HCT116 (cell line): ENCODE measurements at regions not wholly inside any gene's neighbourhood (a gene's known extent, or its start where the extent isn't known, plus 50 kb on each side); places are given as distances from the start of the nearest gene placed in this dataset.

Experiments used
- ATAC-seq: fragments of 200-7000 bp; cut with Tn5 transposase; 2 replicates; pipeline ENCODE4 v1.9.1; 2020; ENCODE audit warnings: mild to moderate bottlenecking, moderate library complexity
- BruUV-seq: library from RNA; stranded (reverse); fragments of 400-500 nt; replicated peaks from 2 replicates; lab custom pipeline; 2021; lab: Mats Ljungman, UMichigan
- CTCF ChIA-PET: fragments of 300-600 bp; sonication (Branson Sonifier 250); formaldehyde crosslinking; loops from one replicate; lab custom pipeline; 2021; ENCODE audit warnings: antibody characterized with exemption; lab: Charles Lee
- POLR2A ChIA-PET: fragments of 300-600, 350-600 bp; sonication (Branson Sonifier 250); formaldehyde crosslinking; loops from one replicate; lab custom pipeline; 2021; ENCODE audit warnings: antibody characterized with exemption; lab: Charles Lee
- RAD21 ChIA-PET, 2 experiments: fragments of 300-600 bp; sonication (Branson Sonifier 250); formaldehyde crosslinking; loops; one replicate each; lab custom pipeline; 2023; ENCODE audit warnings: low total read pairs in 2 of 2; ENCODE audit not compliant: uncharacterized antibody in 2 of 2, unreplicated experiment in 2 of 2, low non-redundant PET in 1 of 2; lab: Charles Lee
- DNase-seq: peaks from one replicate; pipeline ENCODE4 v3.0.0-alpha.2; 2010; ENCODE audit warnings: low read depth, low spot score
- H2AFZ ChIP-seq: fragments of 200-600 bp; shearing (Covaris generic), sonication (generic); 2 replicates; pipeline ENCODE4 v1.6.1; 2017; ENCODE audit warnings: low read depth, mixed run types, mixed read lengths, antibody characterized with exemption, low read length; ENCODE audit not compliant: poor library complexity, severe bottlenecking
- H3K27ac ChIP-seq: 2 replicates; pipeline ENCODE4 v1.5.1; 2012; ENCODE audit warnings: low read depth, low read length
- H3K27me3 ChIP-seq: fragments of 200-600 bp; sonication (generic); 2 replicates; pipeline ENCODE4 v1.6.1; 2016; ENCODE audit warnings: mixed run types, low read length, mixed read lengths; ENCODE audit not compliant: insufficient read depth
- H3K36me3 ChIP-seq, 2 experiments: fragments of 200-500 bp in 1 of 2; fragments of 200-600 bp in 1 of 2; sonication (Bioruptor generic) in 1 of 2; sonication (generic) in 1 of 2; 2 replicates each; pipeline versions ENCODE4 v1.5.1 to v1.6.1; 2014 to 2016; ENCODE audit warnings: low read length in 2 of 2, inconsistent platforms in 1 of 2, mixed read lengths in 1 of 2, mixed run types in 1 of 2; ENCODE audit not compliant: insufficient read depth in 2 of 2, control insufficient read depth in 1 of 2
- H3K4me1 ChIP-seq, 2 experiments: fragments of 200-600 bp in 1 of 2; sonication (generic) in 1 of 2; 2 replicates each; pipeline versions ENCODE4 v1.5.1 to v1.6.1; 2012 to 2017; ENCODE audit warnings: low read length in 2 of 2, inconsistent platforms in 1 of 2, mild to moderate bottlenecking in 1 of 2, mixed read lengths in 1 of 2, mixed run types in 1 of 2, moderate library complexity in 1 of 2; ENCODE audit not compliant: insufficient read depth in 2 of 2, control insufficient read depth in 1 of 2
- H3K4me2 ChIP-seq: fragments of 200-600 bp; sonication (generic); 2 replicates; pipeline ENCODE4 v1.6.1; 2017; ENCODE audit warnings: mixed run types, low read length, mixed read lengths
- H3K4me3 ChIP-seq, 2 experiments: fragments of 200-600 bp in 1 of 2; sonication (generic) in 1 of 2; replicated peaks in 1 of 2; 2 replicates each; pipeline ENCODE4 v1.5.1; 2011 to 2016; ENCODE audit warnings: low read length in 2 of 2, control low read depth in 1 of 2, low read depth in 1 of 2, mild to moderate bottlenecking in 1 of 2, mixed read lengths in 1 of 2, mixed run types in 1 of 2
- H3K79me2 ChIP-seq: fragments of 200-600 bp; sonication (generic); 2 replicates; pipeline ENCODE4 v1.6.1; 2017; ENCODE audit warnings: mild to moderate bottlenecking, mixed run types, low read length, moderate library complexity, mixed read lengths; ENCODE audit not compliant: insufficient read depth
- H3K9ac ChIP-seq: fragments of 200-600 bp; sonication (generic); 2 replicates; pipeline ENCODE4 v1.6.1; 2016; ENCODE audit warnings: low read length, mixed read lengths
- H3K9me2 ChIP-seq: fragments of 200-600 bp; sonication (generic), shearing (Covaris generic); 2 replicates; pipeline ENCODE4 v1.6.1; 2017; ENCODE audit warnings: mixed run types, mild to moderate bottlenecking, moderate library complexity; ENCODE audit not compliant: insufficient read depth
- H3K9me3 ChIP-seq, 2 experiments: fragments of 200-500 bp in 1 of 2; fragments of 200-600 bp in 1 of 2; sonication (Bioruptor generic) in 1 of 2; sonication (generic) in 1 of 2; 2 replicates each; pipeline ENCODE4 v1.6.1; 2014 to 2017; ENCODE audit warnings: low read length in 2 of 2, mixed read lengths in 2 of 2, inconsistent platforms in 1 of 2, low read depth in 1 of 2, mild to moderate bottlenecking in 1 of 2, mixed run types in 1 of 2, moderate library complexity in 1 of 2; ENCODE audit not compliant: control insufficient read depth in 1 of 2, insufficient read depth in 1 of 2
- H4K20me1 ChIP-seq: fragments of 200-600 bp; sonication (generic), shearing (Covaris generic); 2 replicates; pipeline ENCODE4 v1.6.1; 2017; ENCODE audit warnings: mixed run types, mild to moderate bottlenecking, moderate library complexity; ENCODE audit not compliant: insufficient read depth
- ATF3 ChIP-seq: IDR thresholded peaks from 2 replicates; pipeline ENCODE4 v1.6.1; 2012
- EZH2 ChIP-seq: fragments of 200-600 bp; sonication (generic); IDR thresholded peaks from 2 replicates; pipeline ENCODE4 v1.6.1; 2017; ENCODE audit warnings: antibody characterized with exemption, mixed run types
- JUND ChIP-seq: IDR thresholded peaks from 2 replicates; pipeline ENCODE4 v1.6.1; 2012
- RAD21 ChIP-seq: IDR thresholded peaks from 2 replicates; pipeline ENCODE4 v1.6.1; 2012; ENCODE audit warnings: low read depth, mild to moderate bottlenecking
- REST ChIP-seq: IDR thresholded peaks from 2 replicates; pipeline ENCODE4 v1.6.1; 2012; ENCODE audit warnings: low read depth
- SRF ChIP-seq: IDR thresholded peaks from 2 replicates; pipeline ENCODE4 v1.6.1; 2012; ENCODE audit warnings: low read depth
- intact Hi-C: fragments of 100-400 bp; cut with micrococcal nuclease; formaldehyde crosslinking; loops from 2 replicates; pipeline ENCODE4 v1.10.0; 2022

GRCh38 chrX:4935846-4936245 lies 1222.4 kb upstream of the PRKX start:
- H3K9ac ChIP-seq = no peak overlapping the region
- no peaks in the 10 kb centered on the region for H3K36me3 ChIP-seq
- BruUV-seq = no TSS peak
- H3K27ac ChIP-seq = no peak overlapping the region
- no peaks in the 10 kb centered on the region for H3K27me3 ChIP-seq
- H3K9me2 ChIP-seq = no peaks in the 10 kb centered on the region
- no peak overlapping the region for H3K4me3 ChIP-seq
- POLR2A ChIA-PET = no interaction called here
- DNase-seq = no peak
- RAD21 ChIA-PET = no interaction called here
- no peaks in the 10 kb centered on the region for H3K9me3 ChIP-seq
- intact Hi-C loops = no loop called here
- CTCF ChIA-PET = no interaction called here
- H3K4me1 ChIP-seq = no peaks in the 10 kb centered on the region
- H3K79me2 ChIP-seq = no peaks in the 10 kb centered on the region
- H2AFZ ChIP-seq = no peak overlapping the region
- TF ChIP-seq SRF (no peak), EZH2 (no peak)
- H3K4me2 ChIP-seq = no peak overlapping the region
- no peak for ATAC-seq
- H4K20me1 ChIP-seq = no peaks in the 10 kb centered on the region

- Histone ChIP-seq H3K27ac (no peak overlapping the region), H3K4me1 (no peaks in the 10 kb centered on the region), H3K27me3 (no peaks in the 10 kb centered on the region), H3K4me2 (no peak overlapping the region), H3K9me3 (no peaks in the 10 kb centered on the region), H4K20me1 (no peaks in the 10 kb centered on the region), H3K9ac (no peak overlapping the region), H3K79me2 (no peaks in the 10 kb centered on the region), H3K4me3 (no peak overlapping the region), H3K9me2 (no peaks in the 10 kb centered on the region), H2AFZ (no peak overlapping the region)
- CTCF ChIA-PET = no interaction called here
- RAD21 ChIA-PET = no interaction called here
- intact Hi-C loops = no loop called here
- DNase-seq (no peak), ATAC-seq (no peak)
- no TSS peak for BruUV-seq
- POLR2A ChIA-PET = no interaction called here
- TF ChIP-seq REST = no peak
- TF ChIP-seq RAD21 = no peak
- TF ChIP-seq ATF3 = no peak
- no peak for TF ChIP-seq JUND
- TF ChIP-seq, all 23 proteins: peak for 0
- no peaks in the 10 kb centered on the region for H3K36me3 ChIP-seq
Observed at GRCh38 chrX:4935401-4935800, 1222.0 kb upstream of the PRKX start.
